ENCODE measurements at regions not wholly inside any gene's neighbourhood (a gene's known extent, or its start where the extent isn't known, plus 50 kb on each side); places are given as distances from the start of the nearest gene placed in this dataset.
A peak's percentile ranks its signal among the peaks of the same experiment; 100 is the strongest.

DNA sequence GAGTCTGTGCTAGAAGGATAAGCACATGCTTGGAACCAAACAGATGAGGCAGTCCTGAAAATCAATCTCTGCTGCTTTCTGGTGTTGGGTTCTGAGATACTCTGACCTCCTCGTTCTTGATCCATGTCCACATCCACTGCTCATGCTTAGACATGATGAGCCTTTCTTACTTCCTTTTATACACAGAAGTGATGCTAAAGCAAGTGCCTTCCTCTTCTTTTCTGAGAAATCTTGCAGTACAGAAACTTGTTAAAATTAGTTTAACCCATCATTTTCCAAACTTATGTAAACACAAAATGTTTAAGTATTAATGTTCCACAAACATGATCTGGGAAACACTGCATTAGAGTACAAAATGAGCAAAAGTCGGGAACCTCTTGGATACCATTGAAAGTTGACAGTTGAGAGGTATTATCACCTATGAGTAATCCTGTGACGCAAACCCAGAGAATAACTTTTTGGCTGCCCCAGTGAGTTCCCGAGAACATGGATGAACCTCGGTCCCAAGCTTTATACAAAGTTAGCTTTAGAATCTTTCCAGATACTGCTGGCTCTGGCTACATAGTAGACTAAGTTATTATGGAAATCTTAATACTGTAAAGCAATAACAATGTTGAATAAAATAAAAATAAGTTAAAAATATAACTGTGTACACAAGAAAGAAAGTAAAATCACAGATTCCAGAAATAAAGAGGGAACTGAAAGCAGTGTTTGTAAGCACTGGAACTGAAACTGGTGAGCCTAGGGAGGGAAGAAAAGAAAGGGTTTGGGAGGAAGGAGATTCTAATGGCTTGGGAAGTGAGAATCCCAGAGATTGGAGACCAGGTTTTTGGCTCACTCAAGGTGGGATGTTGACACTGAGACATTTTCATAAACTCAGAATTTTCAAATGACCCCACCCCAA lies 429.3 kb upstream of the RUNX1 start:
- no peaks in the 10 kb centered on the region for H3K36me3 Mint-ChIP-seq (ENCODE audit: insufficient read depth, unreplicated experiment)
- H3K27me3 Mint-ChIP-seq (ENCODE audit: insufficient read depth, unreplicated experiment): peaks cover 23% of the 10 kb centered on the region
- intact Hi-C loops (cut with micrococcal nuclease): no loop called here
- TF ChIP-seq CTCF (IDR thresholded peaks at IDR 0.05; ENCODE audit: unreplicated experiment): no peak
- H3K27ac Mint-ChIP-seq (ENCODE audit: low read depth, unreplicated experiment): no peak overlapping the region
- POLR2A ChIA-PET: no interaction called here
- H3K4me1 Mint-ChIP-seq (ENCODE audit: insufficient read depth, unreplicated experiment): peaks cover 6% of the 10 kb centered on the region
- CTCF ChIA-PET: no interaction called here
- peak; percentile 68 for DNase-seq (ENCODE audit: unreplicated experiment)
- BruUV-seq (replicated peaks): no TSS peak
- peaks cover 9% of the 10 kb centered on the region for H3K9me3 Mint-ChIP-seq (ENCODE audit: unreplicated experiment)
- no peak overlapping the region for H3K4me3 Mint-ChIP-seq (ENCODE audit: unreplicated experiment)

DNA sequence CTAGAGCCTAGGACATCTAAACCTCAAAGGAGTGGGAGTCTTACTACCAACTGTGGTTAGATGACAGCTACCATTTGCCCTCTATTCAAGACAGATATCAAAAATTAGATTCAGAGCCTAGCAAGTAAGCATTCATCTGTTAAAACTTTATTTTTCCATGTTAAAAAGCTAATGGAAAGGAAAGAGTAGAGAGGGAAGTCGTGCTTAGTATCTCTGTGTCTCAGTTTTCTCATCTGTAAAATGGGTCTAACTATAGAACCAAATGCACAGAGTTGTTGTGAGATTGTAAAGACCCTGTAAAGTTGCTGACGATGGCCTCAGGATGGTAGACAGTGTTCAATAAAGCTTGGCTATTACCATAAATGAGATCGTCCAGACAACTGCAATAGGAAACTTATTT lies 428.5 kb upstream of the RUNX1 start:
- Mint-ChIP-seq H3K9me3 (ENCODE audit: unreplicated experiment) (peaks cover 9% of the 10 kb centered on the region), H3K4me3 (ENCODE audit: unreplicated experiment) (no peak overlapping the region), H3K27me3 (ENCODE audit: insufficient read depth, unreplicated experiment) (peaks cover 23% of the 10 kb centered on the region), H3K27ac (ENCODE audit: low read depth, unreplicated experiment) (no peak overlapping the region), H3K4me1 (ENCODE audit: insufficient read depth, unreplicated experiment) (peaks cover 6% of the 10 kb centered on the region), H3K36me3 (ENCODE audit: insufficient read depth, unreplicated experiment) (no peaks in the 10 kb centered on the region)
- no TSS peak for BruUV-seq (replicated peaks)
- no peak for TF ChIP-seq CTCF (IDR thresholded peaks at IDR 0.05; ENCODE audit: unreplicated experiment)
- ChIA-PET POLR2A (no interaction called here), CTCF (no interaction called here)
- intact Hi-C loops (cut with micrococcal nuclease): no loop called here
- no peak for DNase-seq (ENCODE audit: unreplicated experiment)

DNA sequence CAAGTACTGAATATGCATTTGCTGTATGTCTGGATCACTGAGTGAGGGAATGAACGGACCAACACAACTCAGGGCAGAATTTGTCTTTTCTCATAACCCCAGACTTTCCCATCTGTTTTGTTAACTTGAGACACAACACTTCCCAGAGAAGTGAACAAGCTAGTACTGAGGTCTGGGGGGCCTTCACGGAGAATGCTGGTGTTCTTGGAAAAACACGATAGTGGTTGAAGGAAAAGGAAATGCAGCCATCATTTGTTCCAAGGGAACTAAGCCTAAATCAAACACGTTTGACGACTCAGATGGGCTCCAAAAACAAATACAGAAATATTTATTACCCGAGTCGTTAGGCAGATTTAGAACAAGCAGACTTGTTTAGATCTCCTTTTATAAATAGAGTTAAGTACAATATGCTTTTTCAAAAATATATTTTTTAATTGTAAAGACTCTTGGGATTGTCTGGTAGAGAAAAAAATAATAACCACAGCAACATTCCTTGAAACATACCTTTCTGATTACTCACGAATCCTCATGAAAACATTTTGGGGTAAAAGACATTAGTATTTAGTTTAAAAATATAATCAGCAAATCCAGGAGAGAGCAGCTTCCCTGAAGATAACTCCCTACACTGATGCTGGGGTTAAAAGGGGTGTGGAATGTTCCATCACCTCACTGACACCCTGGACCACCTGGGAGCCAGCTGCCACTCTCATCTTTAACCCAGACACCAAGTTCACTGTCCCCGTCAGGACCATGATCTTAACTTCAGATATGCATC lies 427.7 kb upstream of the RUNX1 start:
- peaks cover 9% of the 10 kb centered on the region for H3K9me3 Mint-ChIP-seq (ENCODE audit: unreplicated experiment)
- H3K4me3 Mint-ChIP-seq (ENCODE audit: unreplicated experiment): no peak overlapping the region
- intact Hi-C loops (cut with micrococcal nuclease): no loop called here
- H3K36me3 Mint-ChIP-seq (ENCODE audit: insufficient read depth, unreplicated experiment): no peaks in the 10 kb centered on the region
- H3K27ac Mint-ChIP-seq (ENCODE audit: low read depth, unreplicated experiment): no peak overlapping the region
- no peak for TF ChIP-seq CTCF (IDR thresholded peaks at IDR 0.05; ENCODE audit: unreplicated experiment)
- POLR2A ChIA-PET: interaction anchor here (0.6 kb wide), 1 partner anchor 54 kb away, joined by 3 read pairs; no protein-coding TSS in a partner anchor
- CTCF ChIA-PET: interaction anchor here (0.7 kb wide), 1 partner anchor 176 kb away, joined by 3 read pairs; no protein-coding TSS in a partner anchor
- peaks cover 6% of the 10 kb centered on the region for H3K4me1 Mint-ChIP-seq (ENCODE audit: insufficient read depth, unreplicated experiment)
- peaks cover 23% of the 10 kb centered on the region for H3K27me3 Mint-ChIP-seq (ENCODE audit: insufficient read depth, unreplicated experiment)
- BruUV-seq (replicated peaks): no TSS peak
- peak; percentile 7 for DNase-seq (ENCODE audit: unreplicated experiment)

DNA sequence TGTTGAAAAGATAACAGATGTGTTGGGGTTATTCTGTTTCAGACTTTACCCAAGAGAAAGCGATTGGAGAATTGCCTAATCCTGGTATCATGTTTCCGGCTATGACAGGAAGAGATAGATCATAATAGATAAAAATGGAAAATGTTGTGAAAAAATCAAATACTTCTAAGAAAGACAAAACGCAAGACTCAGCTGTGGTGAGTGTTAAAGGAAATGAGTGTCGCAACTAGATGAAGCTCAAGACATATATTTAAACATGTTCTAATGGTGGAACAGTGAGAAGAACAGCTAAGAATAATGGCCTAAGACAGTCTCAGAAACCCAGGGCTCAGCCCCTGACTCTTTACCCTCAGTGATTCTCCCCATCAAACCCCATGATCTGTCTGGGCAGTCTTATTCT lies 426.7 kb upstream of the RUNX1 start:
- no TSS peak for BruUV-seq (replicated peaks)
- CTCF ChIA-PET: interaction anchor here (0.6 to 0.7 kb wide), 2 partner anchors 156 to 177 kb away, joined by 3 read pairs; no protein-coding TSS in a partner anchor
- Mint-ChIP-seq H3K4me1 (ENCODE audit: insufficient read depth, unreplicated experiment) (peaks cover 6% of the 10 kb centered on the region), H3K4me3 (ENCODE audit: unreplicated experiment) (no peak overlapping the region), H3K27me3 (ENCODE audit: insufficient read depth, unreplicated experiment) (peaks cover 23% of the 10 kb centered on the region), H3K27ac (ENCODE audit: low read depth, unreplicated experiment) (no peak overlapping the region), H3K9me3 (ENCODE audit: unreplicated experiment) (peaks cover 9% of the 10 kb centered on the region), H3K36me3 (ENCODE audit: insufficient read depth, unreplicated experiment) (no peaks in the 10 kb centered on the region)
- DNase-seq (ENCODE audit: unreplicated experiment): peak; percentile 55
- TF ChIP-seq CTCF (IDR thresholded peaks at IDR 0.05; ENCODE audit: unreplicated experiment): no peak
- intact Hi-C loops (cut with micrococcal nuclease): no loop called here
- POLR2A ChIA-PET: no interaction called here

Measured in MCF 10A (cell line).